NB4 (cell line): ENCODE measurements at regions not wholly inside any gene's neighbourhood (a gene's known extent, or its start where the extent isn't known, plus 50 kb on each side); places are given as distances from the start of the nearest gene placed in this dataset.

ENCODE experiments used
- CTCF ChIP-seq: IDR thresholded peaks from one replicate; pipeline ENCODE4 v1.5.1; 2012; ENCODE audit warnings: low read depth, low read length
- MAX ChIP-seq: IDR thresholded peaks from 2 replicates; pipeline ENCODE4 v1.6.1; 2011; ENCODE audit warnings: low read depth, low read length
- POLR2A ChIP-seq: IDR thresholded peaks from 2 replicates; pipeline ENCODE4 v1.6.1; 2011; ENCODE audit warnings: mild to moderate bottlenecking; ENCODE audit not compliant: insufficient read length; ENCODE audit errors: extremely low read depth

- TF ChIP-seq CTCF, result no peak
- TF ChIP-seq POLR2A, result no peak
- peak; percentile 58 for TF ChIP-seq MAX
These were observed 125.8 kb upstream of the SLIT3 start for GRCh38 chr5:169426784-169427183.
